ENCODE measurements at regions not wholly inside any gene's neighbourhood (a gene's known extent, or its start where the extent isn't known, plus 50 kb on each side); places are given as distances from the start of the nearest gene placed in this dataset.

DNA sequence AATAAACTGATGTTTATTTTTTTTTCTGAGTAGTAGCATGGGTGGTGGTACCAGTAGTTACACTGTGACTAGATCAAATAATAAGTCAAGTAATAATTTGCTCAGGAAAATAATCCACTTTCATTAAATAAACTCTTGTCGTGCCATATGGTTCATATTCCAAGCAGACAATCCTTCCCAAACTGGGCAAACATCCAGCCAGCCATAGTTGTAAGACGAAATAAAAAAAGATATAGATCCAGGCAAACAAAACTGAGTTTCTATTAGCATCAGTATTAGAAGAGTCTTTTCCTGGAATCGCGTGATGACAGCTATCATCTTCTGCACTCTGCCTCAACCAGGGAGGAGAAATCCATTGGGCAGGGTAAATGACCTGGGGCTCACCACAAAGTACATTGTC is 508.4 kb upstream of the GOT2 start:
- TF ChIP-seq POLR2A (IDR thresholded peaks at IDR 0.05) = no peak
- TF ChIP-seq, protein P1, sequence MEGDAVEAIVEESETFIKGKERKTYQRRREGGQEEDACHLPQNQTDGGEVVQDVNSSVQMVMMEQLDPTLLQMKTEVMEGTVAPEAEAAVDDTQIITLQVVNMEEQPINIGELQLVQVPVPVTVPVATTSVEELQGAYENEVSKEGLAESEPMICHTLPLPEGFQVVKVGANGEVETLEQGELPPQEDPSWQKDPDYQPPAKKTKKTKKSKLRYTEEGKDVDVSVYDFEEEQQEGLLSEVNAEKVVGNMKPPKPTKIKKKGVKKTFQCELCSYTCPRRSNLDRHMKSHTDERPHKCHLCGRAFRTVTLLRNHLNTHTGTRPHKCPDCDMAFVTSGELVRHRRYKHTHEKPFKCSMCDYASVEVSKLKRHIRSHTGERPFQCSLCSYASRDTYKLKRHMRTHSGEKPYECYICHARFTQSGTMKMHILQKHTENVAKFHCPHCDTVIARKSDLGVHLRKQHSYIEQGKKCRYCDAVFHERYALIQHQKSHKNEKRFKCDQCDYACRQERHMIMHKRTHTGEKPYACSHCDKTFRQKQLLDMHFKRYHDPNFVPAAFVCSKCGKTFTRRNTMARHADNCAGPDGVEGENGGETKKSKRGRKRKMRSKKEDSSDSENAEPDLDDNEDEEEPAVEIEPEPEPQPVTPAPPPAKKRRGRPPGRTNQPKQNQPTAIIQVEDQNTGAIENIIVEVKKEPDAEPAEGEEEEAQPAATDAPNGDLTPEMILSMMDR (IDR thresholded peaks at IDR 0.05) = no peak

All from ovary (tissue), 3 donors.